HepG2 (cell line): ENCODE measurements at regions not wholly inside any gene's neighbourhood (a gene's known extent, or its start where the extent isn't known, plus 50 kb on each side); places are given as distances from the start of the nearest gene placed in this dataset.

ENCODE experiments used
- ATAC-seq: fragments of 200-7000 bp; cut with Tn5 transposase; 3 replicates; pipeline ENCODE4 v1.9.1; 2020; ENCODE audit warnings: mild to moderate bottlenecking, moderate library complexity
- BruUV-seq: library from RNA; stranded (reverse); fragments of 400-500 nt; replicated peaks from 2 replicates; lab custom pipeline; 2021; lab: Mats Ljungman, UMichigan
- CTCF ChIA-PET: fragments of 300-600 bp; formaldehyde crosslinking; extraction: SDS; loops from one replicate; lab custom pipeline; 2021; ENCODE audit warnings: low total read pairs, inconsistent platforms, low intra/inter-chr PET ratio; lab: Yijun Ruan, JAX
- POLR2A ChIA-PET: fragments of 350-600 bp; sonication (Branson Sonifier 250); formaldehyde crosslinking; loops from one replicate; lab custom pipeline; 2020; ENCODE audit warnings: antibody characterized with exemption, inconsistent platforms; lab: Yijun Ruan, JAX
- DNase-seq: peaks from one replicate; pipeline ENCODE4 v3.0.0-alpha.2; 2015; ENCODE audit warnings: low spot score
- FAIRE-seq: peaks from 3 replicates; lab custom pipeline; 2011; peaks lifted over from hg19 to GRCh38; lab: Jason Lieb, UNC
- H2AFZ ChIP-seq: one replicate; pipeline ENCODE4 v1.6.1; 2011; ENCODE audit warnings: low read length, inconsistent platforms
- H3K27ac ChIP-seq: fragments of 300-600 bp; 3 replicates; pipeline ENCODE4 v1.8.0; 2011; ENCODE audit warnings: mixed run types, mild to moderate bottlenecking, mixed read lengths, low read length, inconsistent platforms; ENCODE audit not compliant: insufficient read depth; ENCODE audit errors: extremely low read length
- H3K27me3 ChIP-seq, 2 experiments: fragments of 200-600 bp in 1 of 2; 2 replicates in 1 of 2; 3 replicates in 1 of 2; pipeline versions ENCODE4 v1.6.0 to v1.8.0; 2011; ENCODE audit warnings: low read length in 2 of 2, mild to moderate bottlenecking in 2 of 2, moderate library complexity in 2 of 2, inconsistent platforms in 1 of 2; ENCODE audit not compliant: insufficient read depth in 2 of 2, control insufficient read depth in 1 of 2
- H3K36me3 ChIP-seq, 2 experiments: fragments of 200-600 bp in 1 of 2; replicated peaks in 1 of 2; 2 replicates in 1 of 2; 3 replicates in 1 of 2; pipeline versions ENCODE4 v1.5.1 to v1.8.0; 2011; ENCODE audit warnings: low read length in 2 of 2, inconsistent platforms in 1 of 2; ENCODE audit not compliant: insufficient read depth in 2 of 2, control insufficient read depth in 1 of 2
- H3K4me1 ChIP-seq: 2 replicates; pipeline ENCODE4 v1.5.1; 2012; ENCODE audit warnings: low read length, inconsistent platforms; ENCODE audit not compliant: insufficient read depth
- H3K4me2 ChIP-seq: 2 replicates; pipeline ENCODE4 v1.6.0; 2011; ENCODE audit warnings: low read depth, low read length, inconsistent platforms
- H3K4me3 ChIP-seq, 3 experiments: fragments of 200-600 bp in 1 of 3; sonication (generic), shearing (Covaris generic) in 1 of 3; replicated peaks in 1 of 3; 2 replicates each; pipeline ENCODE4 v1.5.1; 2011 to 2016; ENCODE audit warnings: low read length in 3 of 3, inconsistent platforms in 2 of 3, low read depth in 2 of 3, mild to moderate bottlenecking in 2 of 3, control low read depth in 1 of 3, mixed read lengths in 1 of 3; ENCODE audit not compliant: insufficient read depth in 1 of 3
- H3K79me2 ChIP-seq: one replicate; pipeline ENCODE4 v1.6.1; 2011; ENCODE audit warnings: low read length, inconsistent platforms; ENCODE audit not compliant: insufficient read depth
- H3K9ac ChIP-seq: 2 replicates; pipeline ENCODE4 v1.6.0; 2011; ENCODE audit warnings: mild to moderate bottlenecking, low read depth, low read length, inconsistent platforms; ENCODE audit not compliant: insufficient read depth
- H3K9me3 ChIP-seq: 2 replicates; pipeline ENCODE4 v1.5.1; 2012; ENCODE audit warnings: mild to moderate bottlenecking, low read length
- H4K20me1 ChIP-seq: 2 replicates; pipeline ENCODE4 v1.6.0; 2011; ENCODE audit warnings: inconsistent platforms, mild to moderate bottlenecking, low read length, moderate library complexity; ENCODE audit not compliant: insufficient read depth
- ARID2 ChIP-seq: sonication (generic); formaldehyde crosslinking; IDR thresholded peaks from 2 replicates; pipeline ENCODE4 v1.8.1; 2022; ENCODE audit warnings: mild to moderate bottlenecking, missing genetic modification reagents, borderline replicate concordance
- BHLHE40 ChIP-seq: IDR thresholded peaks from 2 replicates; pipeline ENCODE4 v1.6.1; 2011; ENCODE audit warnings: low read length, improper control_type of control experiment
- CCDC6 ChIP-seq: sonication (generic); formaldehyde crosslinking; IDR thresholded peaks from 2 replicates; pipeline ENCODE4 v1.8.1; 2022; ENCODE audit warnings: mild to moderate bottlenecking, missing genetic modification reagents, moderate library complexity
- ELK4 ChIP-seq: sonication (generic); formaldehyde crosslinking; IDR thresholded peaks from 2 replicates; pipeline ENCODE4 v1.9.0; 2021; ENCODE audit warnings: missing genetic modification reagents, borderline replicate concordance
- GTF2F1 ChIP-seq: fragments of 150-350 bp; IDR thresholded peaks from 2 replicates; pipeline ENCODE4 v1.6.1; 2014; ENCODE audit warnings: low read length
- HNF1B ChIP-seq: sonication (generic); formaldehyde crosslinking; IDR thresholded peaks from 2 replicates; pipeline ENCODE4 v1.5.1; 2020; ENCODE audit warnings: mild to moderate bottlenecking, moderate library complexity, missing genetic modification reagents
- MLX ChIP-seq: IDR thresholded peaks from 2 replicates; pipeline ENCODE4 v1.6.1; 2016
- NONO ChIP-seq, 2 experiments: fragments of 450-650 bp in 1 of 2; sonication (generic) in 1 of 2; formaldehyde crosslinking in 1 of 2; IDR thresholded peaks in 1 of 2; conservative IDR thresholded peaks in 1 of 2; 2 replicates each; pipeline versions ENCODE4 v1.6.1 to v1.8.0; 2017 to 2022; ENCODE audit warnings: mild to moderate bottlenecking in 1 of 2, missing genetic modification reagents in 1 of 2, moderate library complexity in 1 of 2
- POLR2A ChIP-seq, 2 experiments: IDR thresholded peaks; 2 replicates each; pipeline ENCODE4 v1.6.1; 2011; ENCODE audit warnings: low read depth in 2 of 2, low read length in 2 of 2, mild to moderate bottlenecking in 1 of 2, moderate library complexity in 1 of 2; ENCODE audit not compliant: insufficient read depth in 1 of 2
- SRSF4 ChIP-seq: fragments of 200-400 bp; formaldehyde crosslinking; IDR thresholded peaks from one replicate; pipeline ENCODE4 v1.6.1; 2018; ENCODE audit warnings: mild to moderate bottlenecking, low read depth, low read length, moderate library complexity; ENCODE audit not compliant: poor library complexity, severe bottlenecking
- STAG1 ChIP-seq: sonication (generic); formaldehyde crosslinking; IDR thresholded peaks from 2 replicates; pipeline ENCODE4 v1.4.0; 2020; ENCODE audit warnings: missing genetic modification reagents
- TBX2 ChIP-seq: sonication (generic); formaldehyde crosslinking; IDR thresholded peaks from 2 replicates; pipeline ENCODE4 v1.5.0; 2020; ENCODE audit warnings: missing genetic modification reagents, mild to moderate bottlenecking, borderline replicate concordance
- ZNF513 ChIP-seq: sonication (generic); formaldehyde crosslinking; conservative IDR thresholded peaks from 2 replicates; pipeline ENCODE4 v1.5.0; 2020; ENCODE audit warnings: missing genetic modification reagents
- ZNF644 ChIP-seq: IDR thresholded peaks from 2 replicates; pipeline ENCODE4 v1.6.1; 2016; ENCODE audit warnings: low read depth
- ZNF670 ChIP-seq: sonication (generic); formaldehyde crosslinking; IDR thresholded peaks from 2 replicates; pipeline ENCODE4 v1.8.0; 2022; ENCODE audit warnings: mild to moderate bottlenecking, missing genetic modification reagents, borderline replicate concordance
- ZNF746 ChIP-seq: sonication (generic); formaldehyde crosslinking; IDR thresholded peaks from 2 replicates; pipeline ENCODE4 v1.8.0; 2022; ENCODE audit warnings: mild to moderate bottlenecking, missing genetic modification reagents
- ZNF800 ChIP-seq: sonication (generic); formaldehyde crosslinking; IDR thresholded peaks from 2 replicates; pipeline ENCODE4 v1.4.0; 2020; ENCODE audit warnings: missing genetic modification reagents
- ZNF850 ChIP-seq: sonication (generic); formaldehyde crosslinking; conservative IDR thresholded peaks from 2 replicates; pipeline ENCODE4 v1.9.0; 2021; ENCODE audit warnings: mild to moderate bottlenecking, missing genetic modification reagents
- WGBS: methylation state at CpG from one replicate; pipeline ENCODE4 v1.1.6; 2017; ENCODE audit warnings: low lambda C conversion rate; 5-methylcytosine and 5-hydroxymethylcytosine counted together
- in situ Hi-C: cut with HindIII; loops from 2 replicates; pipeline ENCODE4 v1.10.0; 2017; ENCODE audit warnings: low pct_unique_long_range_greater_than_20kb; ENCODE audit not compliant: extremely low pct_ligation_motif_present
- intact Hi-C: fragments of 100-400 bp; cut with micrococcal nuclease; formaldehyde crosslinking; loops from one replicate; pipeline ENCODE4 v1.10.0; 2022; ENCODE audit not compliant: unreplicated experiment

GRCh38 chr16:80077696-80078095 is 463.1 kb upstream of the DYNLRB2 start (continued):
- TF ChIP-seq ELK4 (CRISPR knock-in tag) (no peak), ARID2 (no peak), ZNF670 (CRISPR knock-in tag) (no peak), HNF1B (CRISPR knock-in tag) (no peak), ZNF746 (CRISPR knock-in tag) (no peak), TBX2 (CRISPR knock-in tag) (no peak), GTF2F1 (no peak), BHLHE40 (no peak), ZNF850 (CRISPR knock-in tag) (no peak)

- DNase-seq (no peak), ATAC-seq (no peak), FAIRE-seq (no peak)
- Histone ChIP-seq H4K20me1 (no peaks in the 10 kb centered on the region), H3K27ac (no peak overlapping the region), H2AFZ (no peak overlapping the region), H3K36me3 (no peaks in the 10 kb centered on the region), H3K4me3 (no peak overlapping the region), H3K79me2 (no peaks in the 10 kb centered on the region), H3K27me3 (no peaks in the 10 kb centered on the region), H3K9ac (no peak overlapping the region), H3K9me3 (no peaks in the 10 kb centered on the region), H3K4me2 (no peak overlapping the region), H3K4me1 (no peaks in the 10 kb centered on the region)
- CTCF ChIA-PET = no interaction called here
- BruUV-seq = no TSS peak
- 94% methylated on average over 1 of the region's 1 CpG for WGBS
- intact Hi-C loops = no loop called here
- POLR2A ChIA-PET = no interaction called here
- in situ Hi-C loops = no loop called here
- no peak for TF ChIP-seq ZNF513 (CRISPR knock-in tag)
- no peak for TF ChIP-seq ZNF800 (CRISPR knock-in tag)
- TF ChIP-seq STAG1 (CRISPR knock-in tag) = no peak
- no peak for TF ChIP-seq MLX
- TF ChIP-seq ZNF644 (CRISPR knock-in tag) = no peak
- TF ChIP-seq NONO (IDR thresholded peaks at IDR 0.05) = no peak
- no peak for TF ChIP-seq NONO (CRISPR knock-in tag; conservative IDR thresholded peaks at IDR 0.05)
- TF ChIP-seq POLR2A (IDR thresholded peaks at IDR 0.05; ENCODE audit: insufficient read depth in 1 of 2, low read depth in 2 of 2, low read length in 2 of 2) = no peak
- TF ChIP-seq CCDC6 (CRISPR knock-in tag) = no peak
- no peak for TF ChIP-seq SRSF4
These were observed 466.5 kb upstream of the DYNLRB2 start for GRCh38 chr16:80074329-80074728.
